ENCODE measurements at regions not wholly inside any gene's neighbourhood (a gene's known extent, or its start where the extent isn't known, plus 50 kb on each side); places are given as distances from the start of the nearest gene placed in this dataset.

DNA sequence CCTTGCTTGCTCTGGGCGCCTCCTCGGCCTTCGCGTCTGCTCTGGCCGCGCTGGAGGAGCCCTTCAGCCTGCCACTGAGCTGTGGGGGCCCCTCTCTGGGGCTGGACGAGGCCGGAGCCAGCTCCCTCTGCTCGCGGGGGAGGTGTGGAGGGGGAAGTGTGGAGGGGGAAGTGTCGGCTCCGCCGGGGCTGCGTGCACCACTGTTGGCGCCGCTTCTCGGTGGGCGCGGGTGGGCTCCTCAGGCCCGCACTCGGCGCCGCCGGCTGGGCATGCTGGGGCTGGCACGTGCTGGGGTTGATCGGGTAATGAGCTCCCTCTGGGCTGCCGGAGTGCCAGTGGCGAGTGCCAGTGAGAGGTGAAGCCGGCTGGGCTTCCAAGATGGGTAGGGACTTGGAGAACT, 116.7 kb downstream of the CPXCR1 start:
- no peak overlapping the region for H4K8ac ChIP-seq (ENCODE audit: low read depth in 2 of 2, low read length in 2 of 2)
- H3K14ac ChIP-seq (replicated peaks; ENCODE audit: low read depth, low read length), result no peak overlapping the region
- H2AFZ ChIP-seq (replicated peaks; ENCODE audit: low read length, poor library complexity), result no peak overlapping the region
- WGBS, 2 experiments (ENCODE audit: extremely low coverage in 2 of 2, insufficient read length in 1 of 2), result no CpG with 5 or more reads among the region's 29 CpGs
- no peaks in the 10 kb centered on the region for H4K20me1 ChIP-seq (ENCODE audit: insufficient read depth, low read length)
- intact Hi-C loops (cut with micrococcal nuclease) (no loop called here), dilution Hi-C loops (cut with HindIII; ENCODE audit: low sequenced_read_pairs, unreplicated experiment) (no loop called here), in situ Hi-C loops (cut with MboI; ENCODE audit: low sequenced_read_pairs) (no loop called here)
- H3K9ac ChIP-seq (ENCODE audit: low read depth, low read length), result no peak overlapping the region
- no peak overlapping the region for H3K4me2 ChIP-seq (ENCODE audit: low read depth, low read length)
- H2BK5ac ChIP-seq (ENCODE audit: low read depth, low read length, poor library complexity, severe bottlenecking), result no peak overlapping the region
- H2BK120ac ChIP-seq (ENCODE audit: low read depth, low read length), result no peak overlapping the region
- no peaks in the 10 kb centered on the region for H3K79me1 ChIP-seq (ENCODE audit: low read depth in 1 of 2, low read length in 2 of 2)
- ChIA-PET POLR2A (ENCODE audit: unreplicated experiment) (no interaction called here), CTCF (no interaction called here)
- H3K18ac ChIP-seq (ENCODE audit: low read depth, low read length), result no peak overlapping the region
- H3K4me3 ChIP-seq (ENCODE audit: insufficient read depth, low read depth, low read length), result no peak overlapping the region
- TF ChIP-seq, protein P1, sequence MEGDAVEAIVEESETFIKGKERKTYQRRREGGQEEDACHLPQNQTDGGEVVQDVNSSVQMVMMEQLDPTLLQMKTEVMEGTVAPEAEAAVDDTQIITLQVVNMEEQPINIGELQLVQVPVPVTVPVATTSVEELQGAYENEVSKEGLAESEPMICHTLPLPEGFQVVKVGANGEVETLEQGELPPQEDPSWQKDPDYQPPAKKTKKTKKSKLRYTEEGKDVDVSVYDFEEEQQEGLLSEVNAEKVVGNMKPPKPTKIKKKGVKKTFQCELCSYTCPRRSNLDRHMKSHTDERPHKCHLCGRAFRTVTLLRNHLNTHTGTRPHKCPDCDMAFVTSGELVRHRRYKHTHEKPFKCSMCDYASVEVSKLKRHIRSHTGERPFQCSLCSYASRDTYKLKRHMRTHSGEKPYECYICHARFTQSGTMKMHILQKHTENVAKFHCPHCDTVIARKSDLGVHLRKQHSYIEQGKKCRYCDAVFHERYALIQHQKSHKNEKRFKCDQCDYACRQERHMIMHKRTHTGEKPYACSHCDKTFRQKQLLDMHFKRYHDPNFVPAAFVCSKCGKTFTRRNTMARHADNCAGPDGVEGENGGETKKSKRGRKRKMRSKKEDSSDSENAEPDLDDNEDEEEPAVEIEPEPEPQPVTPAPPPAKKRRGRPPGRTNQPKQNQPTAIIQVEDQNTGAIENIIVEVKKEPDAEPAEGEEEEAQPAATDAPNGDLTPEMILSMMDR (conservative IDR thresholded peaks at IDR 0.05; ENCODE audit: low read depth, low read length), result no peak
- TF ChIP-seq CEBPB (IDR thresholded peaks at IDR 0.05; ENCODE audit: low read depth, low read length) (no peak), FOS (IDR thresholded peaks at IDR 0.05; ENCODE audit: low read depth, low read length) (no peak), ELK1 (IDR thresholded peaks at IDR 0.05; ENCODE audit: borderline replicate concordance, low read depth, low read length) (no peak), RAD21 (IDR thresholded peaks at IDR 0.05; ENCODE audit: low read length) (no peak), RCOR1 (IDR thresholded peaks at IDR 0.05; ENCODE audit: insufficient replicate concordance, low read length) (no peak), BHLHE40 (IDR thresholded peaks at IDR 0.05; ENCODE audit: low read depth, low read length) (no peak), NFE2L2 (IDR thresholded peaks at IDR 0.05; ENCODE audit: low read depth, low read length) (no peak), POLR2A (IDR thresholded peaks at IDR 0.05; ENCODE audit: low read depth, low read length) (no peak), MAFK (IDR thresholded peaks at IDR 0.05; ENCODE audit: low read depth, low read length) (no peak), USF2 (IDR thresholded peaks at IDR 0.05; ENCODE audit: low read depth, low read length) (no peak), MXI1 (IDR thresholded peaks at IDR 0.05; ENCODE audit: borderline replicate concordance, low read depth, low read length) (no peak), RFX5 (IDR thresholded peaks at IDR 0.05; ENCODE audit: low read depth, low read length) (no peak), MAZ (IDR thresholded peaks at IDR 0.05; ENCODE audit: borderline replicate concordance, low read depth, low read length) (no peak), SMC3 (IDR thresholded peaks at IDR 0.05; ENCODE audit: low read depth, low read length) (no peak), CHD1 (IDR thresholded peaks at IDR 0.05; ENCODE audit: low read depth, low read length) (no peak)
- H3K36me3 ChIP-seq (ENCODE audit: control insufficient read depth, insufficient read depth, low read length), result no peaks in the 10 kb centered on the region
- no peak overlapping the region for H2AK9ac ChIP-seq (replicated peaks; ENCODE audit: low read depth, low read length, poor library complexity)
- no peak overlapping the region for H2BK20ac ChIP-seq (ENCODE audit: low read depth, low read length)
- H4K5ac ChIP-seq (ENCODE audit: low read depth, low read length), result no peak overlapping the region
- H4K91ac ChIP-seq (ENCODE audit: insufficient read depth, low read depth, low read length), result no peak overlapping the region
- ATAC-seq (ENCODE audit: low read depth) (no peak), DNase-seq (no peak)
- H3K23ac ChIP-seq (ENCODE audit: low read depth, low read length), result no peak overlapping the region
- H2AK5ac ChIP-seq (ENCODE audit: low read depth, low read length), result no peak overlapping the region
- H3K9me1 ChIP-seq (ENCODE audit: insufficient read depth, low read length), result no peaks in the 10 kb centered on the region
- no peak overlapping the region for H3K4ac ChIP-seq (ENCODE audit: low read depth, low read length)
- H3K56ac ChIP-seq (ENCODE audit: extremely low read depth, insufficient read depth, low read length), result no peak overlapping the region
- no peak overlapping the region for H3K27ac ChIP-seq (ENCODE audit: insufficient read depth, low read length)
- no peak overlapping the region for H2BK15ac ChIP-seq (ENCODE audit: low read depth, low read length)
- no peaks in the 10 kb centered on the region for H3K9me3 ChIP-seq (ENCODE audit: control insufficient read depth, insufficient read depth, low read length)
- no peaks in the 10 kb centered on the region for H3K4me1 ChIP-seq (ENCODE audit: control insufficient read depth, insufficient read depth, low read length)
- no TSS peak for BruUV-seq (replicated peaks)
- H3K27me3 ChIP-seq (ENCODE audit: control insufficient read depth, insufficient read depth, low read length), result no peaks in the 10 kb centered on the region
